ENCODE measurements at regions not wholly inside any gene's neighbourhood (a gene's known extent, or its start where the extent isn't known, plus 50 kb on each side); places are given as distances from the start of the nearest gene placed in this dataset.

- Histone ChIP-seq H3K4ac (ENCODE audit: low read depth in 1 of 2, low read length in 2 of 2) (no peak overlapping the region), H2BK5ac (ENCODE audit: low read depth, low read length, poor library complexity, severe bottlenecking) (no peak overlapping the region), H2BK12ac (ENCODE audit: low read length in 2 of 2) (no peak overlapping the region), H3K9me3 (ENCODE audit: control insufficient read depth, low read length) (peaks cover 3% of the 10 kb centered on the region), H2BK15ac (ENCODE audit: low read depth, poor library complexity, severe bottlenecking) (no peak overlapping the region), H3K18ac (ENCODE audit: low read depth in 1 of 2, low read length in 2 of 2) (no peak overlapping the region), H3K27me3 (ENCODE audit: control insufficient read depth in 1 of 2, insufficient read depth in 1 of 2, low read length in 2 of 2) (no peaks in the 10 kb centered on the region), H3K9ac (ENCODE audit: low read length) (no peak overlapping the region), H3K23ac (ENCODE audit: low read length in 2 of 2) (no peak overlapping the region), H4K91ac (ENCODE audit: low read length) (no peak overlapping the region), H4K8ac (ENCODE audit: low read length) (no peak overlapping the region), H2AK5ac (ENCODE audit: low read length, severe bottlenecking) (no peak overlapping the region), H3K4me1 (ENCODE audit: control insufficient read depth, insufficient read depth, low read depth, low read length) (no peaks in the 10 kb centered on the region), H3K14ac (ENCODE audit: low read length in 2 of 2) (no peak overlapping the region), H3K27ac (ENCODE audit: low read length, poor library complexity, severe bottlenecking) (no peak overlapping the region), H3K4me3 (ENCODE audit: insufficient read depth in 1 of 2, low read depth in 1 of 2, low read length in 2 of 2) (no peak overlapping the region), H3K4me2 (ENCODE audit: low read length, poor library complexity, severe bottlenecking) (no peak overlapping the region), H3K36me3 (ENCODE audit: control insufficient read depth in 1 of 2, insufficient read depth in 2 of 2, low read depth in 1 of 2, low read length in 2 of 2) (no peaks in the 10 kb centered on the region), H3K79me1 (replicated peaks; ENCODE audit: low read length, poor library complexity, severe bottlenecking) (no peaks in the 10 kb centered on the region), H2BK120ac (ENCODE audit: low read depth, low read length) (no peak overlapping the region), H2AFZ (ENCODE audit: low read depth, low read length) (no peak overlapping the region)
- WGBS: 63% methylated on average over 1 of the region's 2 CpGs
- no peak for DNase-seq
Measured at GRCh38 chr17:52442350-52442749, 283.8 kb upstream of the CA10 start.

- no peak overlapping the region for H3K23ac ChIP-seq (ENCODE audit: low read length in 2 of 2)
- no peak overlapping the region for H2BK5ac ChIP-seq (ENCODE audit: low read depth, low read length, poor library complexity, severe bottlenecking)
- no peak overlapping the region for H2BK120ac ChIP-seq (ENCODE audit: low read depth, low read length)
- H3K4ac ChIP-seq (ENCODE audit: low read depth in 1 of 2, low read length in 2 of 2): no peak overlapping the region
- H3K9ac ChIP-seq (ENCODE audit: low read length): no peak overlapping the region
- H2AFZ ChIP-seq (ENCODE audit: low read depth, low read length): no peak overlapping the region
- H4K91ac ChIP-seq (ENCODE audit: low read length): no peak overlapping the region
- H2BK15ac ChIP-seq (ENCODE audit: low read depth, poor library complexity, severe bottlenecking): no peak overlapping the region
- H3K27ac ChIP-seq (ENCODE audit: low read length, poor library complexity, severe bottlenecking): no peak overlapping the region
- no peak overlapping the region for H2BK12ac ChIP-seq (ENCODE audit: low read length in 2 of 2)
- no peaks in the 10 kb centered on the region for H3K79me1 ChIP-seq (replicated peaks; ENCODE audit: low read length, poor library complexity, severe bottlenecking)
- no peak overlapping the region for H4K8ac ChIP-seq (ENCODE audit: low read length)
- no peaks in the 10 kb centered on the region for H3K4me1 ChIP-seq (ENCODE audit: control insufficient read depth, insufficient read depth, low read depth, low read length)
- WGBS: 53% methylated on average over 2 of the region's 2 CpGs
- H3K9me3 ChIP-seq (ENCODE audit: control insufficient read depth, low read length): peaks cover 5% of the 10 kb centered on the region
- H3K4me2 ChIP-seq (ENCODE audit: low read length, poor library complexity, severe bottlenecking): no peak overlapping the region
- no peaks in the 10 kb centered on the region for H3K27me3 ChIP-seq (ENCODE audit: control insufficient read depth in 1 of 2, insufficient read depth in 1 of 2, low read length in 2 of 2)
- H3K18ac ChIP-seq (ENCODE audit: low read depth in 1 of 2, low read length in 2 of 2): no peak overlapping the region
- no peak overlapping the region for H3K4me3 ChIP-seq (ENCODE audit: insufficient read depth in 1 of 2, low read depth in 1 of 2, low read length in 2 of 2)
- H3K14ac ChIP-seq (ENCODE audit: low read length in 2 of 2): no peak overlapping the region
- no peaks in the 10 kb centered on the region for H3K36me3 ChIP-seq (ENCODE audit: control insufficient read depth in 1 of 2, insufficient read depth in 2 of 2, low read depth in 1 of 2, low read length in 2 of 2)
- H2AK5ac ChIP-seq (ENCODE audit: low read length, severe bottlenecking): no peak overlapping the region
- DNase-seq: no peak
Measured at GRCh38 chr17:52420555-52421078, 262.1 kb upstream of the CA10 start.

DNA sequence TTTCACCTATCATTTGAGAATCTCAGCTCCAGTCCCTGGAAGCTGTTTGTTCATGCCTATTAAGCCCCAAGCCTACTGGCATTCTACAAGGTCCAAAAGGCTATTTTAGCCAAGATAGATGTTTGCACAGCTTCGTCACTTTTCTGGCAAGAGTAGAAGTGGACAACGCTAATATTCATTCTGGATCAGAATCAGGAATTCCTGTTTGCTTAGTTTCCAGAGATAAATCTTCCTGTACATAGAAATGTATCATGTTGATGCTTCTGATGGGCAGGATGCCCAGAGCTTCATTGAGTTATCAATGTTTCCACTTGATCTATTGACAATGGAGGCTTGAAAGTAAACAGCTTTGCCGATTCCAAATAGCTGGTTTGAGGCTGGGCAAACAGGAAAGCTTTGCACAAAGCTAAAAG is 260.7 kb upstream of the CA10 start:
- Histone ChIP-seq H3K23ac (ENCODE audit: low read length in 2 of 2) (no peak overlapping the region), H2BK5ac (ENCODE audit: low read depth, low read length, poor library complexity, severe bottlenecking) (no peak overlapping the region), H3K4me3 (ENCODE audit: insufficient read depth in 1 of 2, low read depth in 1 of 2, low read length in 2 of 2) (no peak overlapping the region), H3K79me1 (replicated peaks; ENCODE audit: low read length, poor library complexity, severe bottlenecking) (no peaks in the 10 kb centered on the region), H3K27ac (ENCODE audit: low read length, poor library complexity, severe bottlenecking) (no peak overlapping the region), H3K9ac (ENCODE audit: low read length) (no peak overlapping the region), H3K4me1 (ENCODE audit: control insufficient read depth, insufficient read depth, low read depth, low read length) (no peaks in the 10 kb centered on the region), H3K27me3 (ENCODE audit: control insufficient read depth in 1 of 2, insufficient read depth in 1 of 2, low read length in 2 of 2) (no peaks in the 10 kb centered on the region), H2BK120ac (ENCODE audit: low read depth, low read length) (no peak overlapping the region), H2AFZ (ENCODE audit: low read depth, low read length) (no peak overlapping the region), H4K91ac (ENCODE audit: low read length) (no peak overlapping the region), H3K18ac (ENCODE audit: low read depth in 1 of 2, low read length in 2 of 2) (no peak overlapping the region), H3K4ac (ENCODE audit: low read depth in 1 of 2, low read length in 2 of 2) (no peak overlapping the region), H2AK5ac (ENCODE audit: low read length, severe bottlenecking) (no peak overlapping the region), H3K9me3 (ENCODE audit: control insufficient read depth, low read length) (peaks cover 5% of the 10 kb centered on the region), H3K14ac (ENCODE audit: low read length in 2 of 2) (no peak overlapping the region), H2BK15ac (ENCODE audit: low read depth, poor library complexity, severe bottlenecking) (no peak overlapping the region), H3K36me3 (ENCODE audit: control insufficient read depth in 1 of 2, insufficient read depth in 2 of 2, low read depth in 1 of 2, low read length in 2 of 2) (no peaks in the 10 kb centered on the region), H2BK12ac (ENCODE audit: low read length in 2 of 2) (no peak overlapping the region), H3K4me2 (ENCODE audit: low read length, poor library complexity, severe bottlenecking) (no peak overlapping the region), H4K8ac (ENCODE audit: low read length) (no peak overlapping the region)
- WGBS: 75% methylated on average over 3 of the region's 3 CpGs
- DNase-seq: no peak

DNA sequence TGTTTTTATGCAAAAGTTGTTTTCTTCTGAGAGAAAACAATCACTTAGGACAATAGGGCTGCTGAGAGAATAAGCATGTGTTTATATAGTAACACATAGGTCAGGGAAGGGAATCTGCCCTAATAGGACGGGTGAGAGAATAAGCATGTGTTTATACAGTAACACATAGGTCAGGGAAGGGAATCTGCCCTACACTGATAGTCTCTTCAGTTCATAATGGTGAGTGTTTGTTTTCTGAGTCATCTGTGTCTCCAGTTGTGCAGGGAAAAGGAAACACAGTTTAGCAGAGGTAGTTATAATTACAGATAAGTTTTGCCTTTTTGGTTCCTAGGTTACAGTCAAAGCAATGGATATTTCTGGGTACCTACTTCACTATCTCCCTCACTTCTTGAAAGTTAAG is 252.3 kb upstream of the CA10 start:
- Histone ChIP-seq H2BK120ac (ENCODE audit: low read depth, low read length) (no peak overlapping the region), H3K27ac (ENCODE audit: low read length, poor library complexity, severe bottlenecking) (no peak overlapping the region), H3K23ac (ENCODE audit: low read length in 2 of 2) (no peak overlapping the region), H3K4me1 (ENCODE audit: control insufficient read depth, insufficient read depth, low read depth, low read length) (no peaks in the 10 kb centered on the region), H3K18ac (ENCODE audit: low read depth in 1 of 2, low read length in 2 of 2) (no peak overlapping the region), H3K14ac (ENCODE audit: low read length in 2 of 2) (no peak overlapping the region), H2BK5ac (ENCODE audit: low read depth, low read length, poor library complexity, severe bottlenecking) (no peak overlapping the region), H4K91ac (ENCODE audit: low read length) (no peak overlapping the region), H3K36me3 (ENCODE audit: control insufficient read depth in 1 of 2, insufficient read depth in 2 of 2, low read depth in 1 of 2, low read length in 2 of 2) (no peaks in the 10 kb centered on the region), H3K4me3 (ENCODE audit: insufficient read depth in 1 of 2, low read depth in 1 of 2, low read length in 2 of 2) (no peak overlapping the region), H2AFZ (ENCODE audit: low read depth, low read length) (no peak overlapping the region), H3K4ac (ENCODE audit: low read depth in 1 of 2, low read length in 2 of 2) (no peak overlapping the region), H2AK5ac (ENCODE audit: low read length, severe bottlenecking) (no peak overlapping the region), H3K27me3 (ENCODE audit: control insufficient read depth in 1 of 2, insufficient read depth in 1 of 2, low read length in 2 of 2) (no peaks in the 10 kb centered on the region), H3K9me3 (ENCODE audit: control insufficient read depth, low read length) (peaks cover 5% of the 10 kb centered on the region), H4K8ac (ENCODE audit: low read length) (no peak overlapping the region), H3K9ac (ENCODE audit: low read length) (no peak overlapping the region), H3K79me1 (replicated peaks; ENCODE audit: low read length, poor library complexity, severe bottlenecking) (no peaks in the 10 kb centered on the region), H2BK15ac (ENCODE audit: low read depth, poor library complexity, severe bottlenecking) (no peak overlapping the region), H2BK12ac (ENCODE audit: low read length in 2 of 2) (no peak overlapping the region), H3K4me2 (ENCODE audit: low read length, poor library complexity, severe bottlenecking) (no peak overlapping the region)
- WGBS: 20% methylated on average over 1 of the region's 1 CpG
- DNase-seq: no peak

Measured in mesenchymal stem cell (in vitro differentiated cells and primary cell).